H7 (cell line): ENCODE measurements at regions not wholly inside any gene's neighbourhood (a gene's known extent, or its start where the extent isn't known, plus 50 kb on each side); places are given as distances from the start of the nearest gene placed in this dataset.

Source experiments
- DNase-seq: peaks from one replicate; pipeline ENCODE4 v3.0.0; 2012
- H3K27me3 ChIP-seq: 2 replicates; pipeline ENCODE4 v1.6.0; 2011; ENCODE audit warnings: mild to moderate bottlenecking, low read length; ENCODE audit not compliant: control insufficient read depth, insufficient read depth
- H3K36me3 ChIP-seq: replicated peaks from 2 replicates; pipeline ENCODE4 v1.5.1; 2011; ENCODE audit warnings: low read length; ENCODE audit not compliant: control insufficient read depth, insufficient read depth
- H3K4me3 ChIP-seq: 2 replicates; pipeline ENCODE4 v1.5.1; 2011; ENCODE audit warnings: low read depth, mild to moderate bottlenecking, control low read depth, low read length, moderate library complexity; ENCODE audit not compliant: insufficient read depth

GRCh38 chr4:120636120-120636630 lies 286.4 kb downstream of the PRDM5 start:
- DNase-seq: no peak
- Histone ChIP-seq H3K27me3 (no peaks in the 10 kb centered on the region), H3K4me3 (no peak overlapping the region), H3K36me3 (no peaks in the 10 kb centered on the region)

DNA sequence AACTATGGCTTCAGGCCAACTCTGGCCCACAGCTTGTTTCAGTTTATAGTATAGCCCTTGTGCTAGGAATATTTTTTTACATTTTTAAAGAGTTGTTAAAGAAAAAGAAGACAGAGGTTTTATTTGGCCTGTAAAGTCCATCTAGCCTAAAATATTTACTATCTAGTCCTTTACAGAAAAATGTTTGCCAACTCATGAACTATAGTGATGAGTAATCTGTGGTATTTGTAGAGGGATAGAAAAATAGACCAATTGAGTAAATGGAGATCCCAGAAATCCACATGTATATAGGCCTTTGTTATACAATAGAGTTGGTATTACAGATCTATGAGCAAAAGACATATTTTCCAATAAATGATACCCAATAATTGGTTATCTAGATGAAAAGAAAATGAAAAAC lies 288.7 kb downstream of the PRDM5 start:
- H3K27me3 ChIP-seq: no peaks in the 10 kb centered on the region
- no peaks in the 10 kb centered on the region for H3K36me3 ChIP-seq
- no peak overlapping the region for H3K4me3 ChIP-seq
- no peak for DNase-seq

DNA sequence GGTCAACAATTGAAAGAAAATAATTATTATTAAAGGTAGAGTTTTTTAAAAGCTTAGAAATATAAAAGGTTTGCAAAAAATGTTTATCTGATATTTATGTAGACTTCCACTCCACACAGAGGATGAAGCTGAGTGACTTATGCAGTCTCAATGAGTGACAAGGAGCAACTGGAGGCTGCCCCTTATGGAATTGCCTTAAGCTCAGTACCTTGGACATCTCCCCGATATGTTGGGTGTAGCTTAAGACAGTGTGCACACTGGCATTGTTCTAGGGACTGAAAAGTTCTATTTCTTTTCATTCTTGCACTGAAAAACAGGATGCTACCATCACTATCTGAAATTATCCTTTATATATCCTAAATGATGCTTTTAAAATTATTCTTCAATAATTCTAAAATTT lies 292.1 kb downstream of the PRDM5 start:
- H3K36me3 ChIP-seq: no peaks in the 10 kb centered on the region
- no peaks in the 10 kb centered on the region for H3K27me3 ChIP-seq
- H3K4me3 ChIP-seq: no peak overlapping the region
- no peak for DNase-seq

- no peak overlapping the region for H3K4me3 ChIP-seq
- no peaks in the 10 kb centered on the region for H3K27me3 ChIP-seq
- DNase-seq: no peak
- no peaks in the 10 kb centered on the region for H3K36me3 ChIP-seq
Observed at GRCh38 chr4:120629546-120630108, 292.9 kb downstream of the PRDM5 start.

- H3K36me3 ChIP-seq: no peaks in the 10 kb centered on the region
- no peaks in the 10 kb centered on the region for H3K27me3 ChIP-seq
- no peak overlapping the region for H3K4me3 ChIP-seq
- DNase-seq: no peak
Observed at GRCh38 chr4:120622601-120623000, 299.9 kb downstream of the PRDM5 start.

GRCh38 chr4:120617171-120617570 lies 305.4 kb downstream of the PRDM5 start:
- Histone ChIP-seq H3K4me3 (no peak overlapping the region), H3K27me3 (no peaks in the 10 kb centered on the region), H3K36me3 (no peaks in the 10 kb centered on the region)
- no peak for DNase-seq

DNA sequence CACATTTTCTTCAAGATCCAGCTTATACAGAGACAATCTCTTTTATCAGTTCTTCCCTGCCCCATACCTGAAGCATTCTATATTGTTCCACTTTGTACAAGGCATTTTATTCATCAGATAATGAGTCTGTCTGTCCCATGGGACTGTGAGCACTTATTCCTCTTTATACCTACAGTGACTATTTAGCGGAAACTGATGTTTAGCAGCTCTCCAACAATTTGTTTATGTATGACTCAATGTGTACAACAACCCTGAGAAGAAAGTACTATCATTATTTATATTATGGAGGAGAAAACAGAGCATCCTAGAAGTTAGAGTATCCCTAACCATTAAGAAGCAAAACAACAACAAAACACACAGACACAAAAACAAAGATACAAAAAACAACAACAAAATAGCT lies 306.5 kb downstream of the PRDM5 start:
- H3K27me3 ChIP-seq: no peaks in the 10 kb centered on the region
- H3K36me3 ChIP-seq: no peaks in the 10 kb centered on the region
- no peak overlapping the region for H3K4me3 ChIP-seq
- no peak for DNase-seq

- no peak for DNase-seq
- Histone ChIP-seq H3K4me3 (no peak overlapping the region), H3K27me3 (no peaks in the 10 kb centered on the region), H3K36me3 (no peaks in the 10 kb centered on the region)
Observed at GRCh38 chr4:120613778-120614177, 308.7 kb downstream of the PRDM5 start.

- H3K36me3 ChIP-seq: no peaks in the 10 kb centered on the region
- DNase-seq: no peak
- H3K4me3 ChIP-seq: no peak overlapping the region
Observed at GRCh38 chr4:120611092-120611491, 311.4 kb downstream of the PRDM5 start.

GRCh38 chr4:120591038-120591437 lies 331.5 kb downstream of the PRDM5 start:
- DNase-seq: no peak
- no peak overlapping the region for H3K4me3 ChIP-seq
- no peaks in the 10 kb centered on the region for H3K36me3 ChIP-seq
- H3K27me3 ChIP-seq: no peaks in the 10 kb centered on the region

More at GRCh38 chr4:120611092-120611491, 311.4 kb downstream of the PRDM5 start:
- H3K27me3 ChIP-seq: no peaks in the 10 kb centered on the region

DNA sequence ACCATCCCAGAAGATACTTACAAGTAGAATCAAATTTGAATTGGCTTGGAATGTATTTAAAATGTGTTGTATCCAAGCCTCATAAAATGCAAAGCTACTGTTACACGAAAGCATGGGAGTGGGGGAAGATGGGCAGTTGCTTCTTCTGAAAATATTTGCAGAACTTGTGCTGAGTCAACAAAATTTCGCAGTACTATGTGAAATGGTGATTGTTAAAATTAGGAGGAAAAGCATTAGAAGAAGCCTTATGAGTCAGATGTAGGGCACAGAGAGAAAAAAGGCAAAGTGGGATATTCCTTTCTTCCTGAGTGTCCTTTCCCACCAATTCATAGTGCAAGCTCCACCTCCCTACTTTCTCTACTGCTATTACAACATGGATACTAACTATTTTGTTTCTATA lies 332.7 kb downstream of the PRDM5 start:
- no peak for DNase-seq
- Histone ChIP-seq H3K27me3 (no peaks in the 10 kb centered on the region), H3K36me3 (no peaks in the 10 kb centered on the region), H3K4me3 (no peak overlapping the region)

GRCh38 chr4:120568731-120569130 lies 353.8 kb downstream of the PRDM5 start:
- Histone ChIP-seq H3K27me3 (no peaks in the 10 kb centered on the region), H3K36me3 (no peaks in the 10 kb centered on the region), H3K4me3 (no peak overlapping the region)
- no peak for DNase-seq

GRCh38 chr4:120561648-120562047 lies 360.9 kb downstream of the PRDM5 start:
- Histone ChIP-seq H3K36me3 (no peaks in the 10 kb centered on the region), H3K27me3 (no peaks in the 10 kb centered on the region), H3K4me3 (no peak overlapping the region)
- no peak for DNase-seq

GRCh38 chr4:120557372-120557771 lies 365.2 kb downstream of the PRDM5 start:
- Histone ChIP-seq H3K36me3 (no peaks in the 10 kb centered on the region), H3K27me3 (no peaks in the 10 kb centered on the region), H3K4me3 (no peak overlapping the region)
- DNase-seq: no peak

GRCh38 chr4:120555058-120555457 lies 367.5 kb downstream of the PRDM5 start:
- no peaks in the 10 kb centered on the region for H3K27me3 ChIP-seq
- DNase-seq: peak; percentile 2
- H3K36me3 ChIP-seq: no peaks in the 10 kb centered on the region
- H3K4me3 ChIP-seq: no peak overlapping the region

DNA sequence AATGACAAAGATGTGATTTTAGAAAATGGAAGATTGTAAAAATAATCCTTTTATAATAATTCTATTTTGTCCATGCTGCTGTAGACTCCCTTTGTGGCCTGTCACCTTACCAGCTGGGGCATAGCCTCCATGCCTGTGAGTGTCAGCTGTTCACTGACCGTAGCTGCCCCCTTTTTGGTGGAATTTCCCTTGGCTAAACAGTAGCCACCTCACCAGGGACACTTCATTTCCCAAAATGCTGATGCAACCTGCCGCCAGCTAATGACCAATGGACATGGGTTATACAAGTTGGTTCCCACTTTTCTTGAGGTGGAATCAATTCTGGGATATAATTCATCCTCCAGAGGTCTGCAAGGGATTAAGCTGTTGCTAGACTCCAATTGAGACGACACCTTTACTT lies 368.4 kb downstream of the PRDM5 start:
- Histone ChIP-seq H3K4me3 (no peak overlapping the region), H3K36me3 (no peaks in the 10 kb centered on the region), H3K27me3 (no peaks in the 10 kb centered on the region)
- DNase-seq: no peak
